H9 (cell line): ENCODE measurements at regions not wholly inside any gene's neighbourhood (a gene's known extent, or its start where the extent isn't known, plus 50 kb on each side); places are given as distances from the start of the nearest gene placed in this dataset.

Experiments used
- DNase-seq: peaks from one replicate; pipeline ENCODE4 v3.0.0-alpha.2; 2017
- H2AFZ ChIP-seq: one replicate; pipeline ENCODE4 v1.6.1; 2013; ENCODE audit warnings: mild to moderate bottlenecking, low read length, control low read depth, moderate library complexity
- H2AK5ac ChIP-seq: 2 replicates; pipeline ENCODE4 v1.6.1; 2013; ENCODE audit warnings: low read length, control low read depth, mixed read lengths; ENCODE audit not compliant: insufficient read length
- H2BK120ac ChIP-seq: one replicate; pipeline ENCODE4 v1.6.1; 2013; ENCODE audit warnings: low read depth, mild to moderate bottlenecking, low read length, control low read depth, inconsistent platforms; ENCODE audit not compliant: poor library complexity, severe bottlenecking
- H2BK12ac ChIP-seq: 2 replicates; pipeline ENCODE4 v1.6.1; 2013; ENCODE audit warnings: low read length, control low read depth, mixed read lengths, low read depth; ENCODE audit not compliant: insufficient read length
- H2BK15ac ChIP-seq: 2 replicates; pipeline ENCODE4 v1.6.1; 2013; ENCODE audit warnings: low read depth, low read length, control low read depth
- H2BK20ac ChIP-seq: one replicate; pipeline ENCODE4 v1.6.1; 2013; ENCODE audit warnings: low read depth, mild to moderate bottlenecking, low read length, control low read depth, inconsistent platforms; ENCODE audit not compliant: poor library complexity, severe bottlenecking
- H2BK5ac ChIP-seq: 2 replicates; pipeline ENCODE4 v1.6.1; 2013; ENCODE audit warnings: low read length, control low read depth, mixed read lengths; ENCODE audit not compliant: insufficient read length
- H3K14ac ChIP-seq: 2 replicates; pipeline ENCODE4 v1.6.1; 2013; ENCODE audit warnings: low read length, control low read depth; ENCODE audit not compliant: insufficient read depth
- H3K18ac ChIP-seq: 2 replicates; pipeline ENCODE4 v1.6.1; 2013; ENCODE audit warnings: low read depth, mild to moderate bottlenecking, mixed read lengths, low read length, control low read depth; ENCODE audit not compliant: insufficient read length
- H3K23ac ChIP-seq: 2 replicates; pipeline ENCODE4 v1.6.1; 2013; ENCODE audit warnings: low read length, control low read depth, mixed read lengths, low read depth; ENCODE audit not compliant: insufficient read length
- H3K23me2 ChIP-seq: 2 replicates; pipeline ENCODE4 v1.6.1; 2013; ENCODE audit warnings: low read depth, mild to moderate bottlenecking, mixed read lengths, low read length, control low read depth; ENCODE audit not compliant: insufficient read length, poor library complexity, severe bottlenecking
- H3K27ac ChIP-seq: 2 replicates; pipeline ENCODE4 v1.5.1; 2013; ENCODE audit warnings: low read length, control low read depth, mixed read lengths, low read depth; ENCODE audit not compliant: insufficient read length
- H3K27me3 ChIP-seq: 2 replicates; pipeline ENCODE4 v1.6.1; 2013; ENCODE audit warnings: low read length, control low read depth, inconsistent platforms; ENCODE audit not compliant: insufficient read depth
- H3K4ac ChIP-seq: 2 replicates; pipeline ENCODE4 v1.6.1; 2013; ENCODE audit warnings: low read depth, mild to moderate bottlenecking, control low read depth, inconsistent platforms, low read length, moderate library complexity
- H3K4me1 ChIP-seq: 2 replicates; pipeline ENCODE4 v1.6.1; 2013; ENCODE audit warnings: low read length, control low read depth, inconsistent platforms; ENCODE audit not compliant: insufficient read depth
- H3K4me2 ChIP-seq: 2 replicates; pipeline ENCODE4 v1.6.1; 2013; ENCODE audit warnings: low read length, control low read depth, mixed read lengths; ENCODE audit not compliant: insufficient read length, insufficient read depth
- H3K56ac ChIP-seq: 2 replicates; pipeline ENCODE4 v1.6.1; 2013; ENCODE audit warnings: low read depth, mild to moderate bottlenecking, mixed read lengths, low read length, control low read depth; ENCODE audit not compliant: insufficient read length
- H3K79me1 ChIP-seq: 2 replicates; pipeline ENCODE4 v1.6.1; 2013; ENCODE audit warnings: low read depth, mild to moderate bottlenecking, moderate library complexity, low read length, control low read depth, inconsistent platforms; ENCODE audit not compliant: insufficient read depth, poor library complexity, severe bottlenecking
- H3K79me2 ChIP-seq: 2 replicates; pipeline ENCODE4 v1.6.1; 2013; ENCODE audit warnings: low read length, control low read depth, inconsistent platforms; ENCODE audit not compliant: insufficient read depth
- H3K9ac ChIP-seq: 2 replicates; pipeline ENCODE4 v1.6.1; 2013; ENCODE audit warnings: low read length, control low read depth, mixed read lengths; ENCODE audit not compliant: insufficient read length; ENCODE audit errors: extremely low read depth
- H3K9me3 ChIP-seq: one replicate; pipeline ENCODE4 v1.6.1; 2013; ENCODE audit warnings: low read depth, low read length, inconsistent platforms; ENCODE audit not compliant: control insufficient read depth
- H3T11ph ChIP-seq: one replicate; pipeline ENCODE4 v1.6.1; 2013; ENCODE audit warnings: mild to moderate bottlenecking, low read length, control low read depth, inconsistent platforms
- H4K20me1 ChIP-seq: one replicate; pipeline ENCODE4 v1.6.1; 2013; ENCODE audit not compliant: control insufficient read depth, insufficient read length, insufficient read depth
- H4K5ac ChIP-seq: 2 replicates; pipeline ENCODE4 v1.6.1; 2013; ENCODE audit warnings: low read depth, mild to moderate bottlenecking, mixed read lengths, low read length, control low read depth; ENCODE audit not compliant: insufficient read length
- H4K8ac ChIP-seq: replicated peaks from 2 replicates; pipeline ENCODE4 v1.6.1; 2013; ENCODE audit warnings: low read length, control low read depth, mixed read lengths, low read depth; ENCODE audit not compliant: insufficient read length
- H4K91ac ChIP-seq: 2 replicates; pipeline ENCODE4 v1.6.1; 2013; ENCODE audit warnings: low read depth, mild to moderate bottlenecking, moderate library complexity, mixed read lengths, low read length, control low read depth; ENCODE audit not compliant: insufficient read length
- H3K27ac Mint-ChIP-seq, 3 experiments: 2 replicates in 2 of 3; 3 replicates in 1 of 3; pipeline ENCODE4 v1.8.0; 2020 to 2021; ENCODE audit warnings: mixed read lengths in 3 of 3, mild to moderate bottlenecking in 1 of 3, moderate library complexity in 1 of 3
- H3K27me3 Mint-ChIP-seq: 2 replicates; pipeline ENCODE4 v1.8.0; 2021; ENCODE audit warnings: low read depth, mild to moderate bottlenecking, moderate library complexity, mixed read lengths
- H3K36me3 Mint-ChIP-seq, 3 experiments: 2 replicates in 2 of 3; 3 replicates in 1 of 3; pipeline ENCODE4 v1.8.0; 2020 to 2021; ENCODE audit warnings: low read depth in 3 of 3, mixed read lengths in 3 of 3; ENCODE audit not compliant: insufficient read depth in 1 of 3
- H3K4me1 Mint-ChIP-seq, 2 experiments: 2 replicates each; pipeline ENCODE4 v1.8.0; 2020; ENCODE audit warnings: mixed read lengths in 2 of 2
- H3K4me3 Mint-ChIP-seq, 2 experiments: 2 replicates in 1 of 2; 3 replicates in 1 of 2; pipeline ENCODE4 v1.8.0; 2020 to 2021; ENCODE audit warnings: mild to moderate bottlenecking in 2 of 2, mixed read lengths in 2 of 2, moderate library complexity in 1 of 2
- H3K9me3 Mint-ChIP-seq, 2 experiments: 2 replicates in 1 of 2; 3 replicates in 1 of 2; pipeline ENCODE4 v1.8.0; 2020; ENCODE audit warnings: mild to moderate bottlenecking in 2 of 2, mixed read lengths in 2 of 2, moderate library complexity in 1 of 2
- CTCF ChIP-seq: fragments of 200-600 bp; sonication (generic); conservative IDR thresholded peaks from 3 replicates; pipeline ENCODE4 v1.8.0; 2021; ENCODE audit warnings: antibody characterized with exemption, mild to moderate bottlenecking
- WGBS: extraction: QIAGEN DNeasy Blood & Tissue Kit; methylation state at CpG from one replicate; pipeline ENCODE4 v1.1.7; 2013; ENCODE audit warnings: missing lambda C conversion rate, low lambda C conversion rate, mixed read lengths; ENCODE audit not compliant: insufficient read length; ENCODE audit errors: extremely low coverage; 5-methylcytosine and 5-hydroxymethylcytosine counted together

DNA sequence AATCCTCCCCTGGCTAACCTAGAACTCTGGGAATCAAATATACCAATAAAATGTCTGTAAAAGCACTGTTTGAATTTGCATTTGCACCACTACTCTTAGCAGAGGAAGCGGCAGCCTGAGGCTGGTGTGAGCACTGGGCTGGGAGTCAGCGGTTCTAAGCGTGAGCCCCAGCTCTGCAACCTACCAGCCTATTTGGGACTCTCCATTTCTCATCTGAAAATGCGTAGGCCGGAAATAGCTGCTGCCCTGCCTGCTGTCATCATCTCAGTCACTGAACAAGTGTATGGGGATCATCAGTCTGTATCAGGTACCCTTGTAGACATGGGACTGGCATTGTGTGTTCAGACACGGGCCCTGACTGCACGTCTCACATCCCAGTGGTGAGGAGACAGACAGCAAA is 194.3 kb downstream of the ANKRD30B start:
- peaks cover 2% of the 10 kb centered on the region for H3K23me2 ChIP-seq
- no peaks in the 10 kb centered on the region for H4K20me1 ChIP-seq
- no peak overlapping the region for H3K9ac ChIP-seq
- H3K79me1 ChIP-seq: no peaks in the 10 kb centered on the region
- no peak overlapping the region for H3K4ac ChIP-seq
- no peak overlapping the region for H3T11ph ChIP-seq
- TF ChIP-seq CTCF: no peak
- H3K9me3 Mint-ChIP-seq: peaks cover 93 to 95% of the 10 kb centered on the region in 2 experiments
- no peak overlapping the region for H3K27ac ChIP-seq
- no peak overlapping the region for H2BK120ac ChIP-seq
- H3K14ac ChIP-seq: no peak overlapping the region
- H2BK15ac ChIP-seq: no peak overlapping the region
- DNase-seq: no peak
- no peaks in the 10 kb centered on the region for H3K4me1 Mint-ChIP-seq
- H3K23ac ChIP-seq: no peak overlapping the region
- H3K79me2 ChIP-seq: no peaks in the 10 kb centered on the region
- no peak overlapping the region for H4K91ac ChIP-seq
- no peak overlapping the region for H2BK5ac ChIP-seq
- no peak overlapping the region for H3K18ac ChIP-seq
- no peak overlapping the region for H2AFZ ChIP-seq
- H3K9me3 ChIP-seq: peaks cover 93% of the 10 kb centered on the region
- H3K27me3 ChIP-seq: no peaks in the 10 kb centered on the region
- peaks cover 1% of the 10 kb centered on the region for H3K27me3 Mint-ChIP-seq
- no peak overlapping the region for H4K8ac ChIP-seq
- H2BK20ac ChIP-seq: no peak overlapping the region
- no peaks in the 10 kb centered on the region for H3K4me1 ChIP-seq
- H3K27ac Mint-ChIP-seq: no peak overlapping the region
- no peak overlapping the region for H2BK12ac ChIP-seq
- H3K4me2 ChIP-seq: no peak overlapping the region
- no CpG with 5 or more reads among the region's 7 CpGs for WGBS
- no peak overlapping the region for H2AK5ac ChIP-seq
- H3K56ac ChIP-seq: no peak overlapping the region
- no peak overlapping the region for H3K4me3 Mint-ChIP-seq
- H4K5ac ChIP-seq: no peak overlapping the region
- H3K36me3 Mint-ChIP-seq: peaks cover 16 to 21% (median 21%) of the 10 kb centered on the region in 3 experiments; a peak in 6 of 7 replicates
